ENCODE measurements at regions not wholly inside any gene's neighbourhood (a gene's known extent, or its start where the extent isn't known, plus 50 kb on each side); places are given as distances from the start of the nearest gene placed in this dataset.
"Not testable (repeated sequence)": the region's sequence is repeated elsewhere in the genome, so short reads cannot be mapped to it uniquely, and the experiment has no call there.

DNA sequence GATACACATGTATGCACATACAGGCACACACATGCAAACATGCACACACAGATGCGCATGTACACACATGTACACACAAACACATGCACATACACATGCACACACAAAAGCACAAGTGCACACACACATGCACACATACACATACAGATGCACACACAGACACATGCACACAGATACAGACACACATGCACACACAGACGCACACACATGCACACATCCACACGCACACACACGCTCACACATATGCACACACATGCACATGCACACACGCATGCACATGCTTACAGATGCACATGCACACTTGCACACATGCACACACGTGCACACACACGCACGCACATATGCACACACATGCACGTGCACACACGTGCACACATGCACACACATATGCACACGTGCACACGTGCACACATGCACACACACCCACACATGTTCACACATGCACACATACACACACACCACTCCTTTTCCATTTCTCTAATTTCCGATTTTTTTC, 283.8 kb upstream of the FRG2C start:
- DNase-seq (ENCODE audit: low read depth in 3 of 3, low spot score in 2 of 3) = no peak

DNA sequence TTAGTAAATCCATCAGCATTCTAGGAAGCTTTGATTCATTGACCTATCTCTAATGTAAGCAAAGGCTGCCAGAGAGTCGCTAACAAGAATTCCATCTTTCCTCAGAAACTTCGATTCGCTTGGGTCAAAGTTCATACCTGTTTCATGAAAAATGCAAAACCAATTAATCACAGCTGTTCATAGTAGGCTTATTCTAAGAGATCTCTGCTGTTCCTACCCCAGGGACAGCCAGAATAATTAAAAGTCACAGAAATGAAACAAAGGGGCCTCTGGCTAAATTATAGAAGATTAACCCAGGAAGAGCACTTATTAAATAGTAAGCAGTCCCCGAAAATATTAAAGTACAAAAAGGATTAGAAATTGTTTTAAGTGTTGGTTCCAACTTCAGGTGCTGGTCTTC, 280.1 kb upstream of the FRG2C start:
- DNase-seq (ENCODE audit: low read depth in 3 of 3, low spot score in 2 of 3) = not testable (repeated sequence)

DNA sequence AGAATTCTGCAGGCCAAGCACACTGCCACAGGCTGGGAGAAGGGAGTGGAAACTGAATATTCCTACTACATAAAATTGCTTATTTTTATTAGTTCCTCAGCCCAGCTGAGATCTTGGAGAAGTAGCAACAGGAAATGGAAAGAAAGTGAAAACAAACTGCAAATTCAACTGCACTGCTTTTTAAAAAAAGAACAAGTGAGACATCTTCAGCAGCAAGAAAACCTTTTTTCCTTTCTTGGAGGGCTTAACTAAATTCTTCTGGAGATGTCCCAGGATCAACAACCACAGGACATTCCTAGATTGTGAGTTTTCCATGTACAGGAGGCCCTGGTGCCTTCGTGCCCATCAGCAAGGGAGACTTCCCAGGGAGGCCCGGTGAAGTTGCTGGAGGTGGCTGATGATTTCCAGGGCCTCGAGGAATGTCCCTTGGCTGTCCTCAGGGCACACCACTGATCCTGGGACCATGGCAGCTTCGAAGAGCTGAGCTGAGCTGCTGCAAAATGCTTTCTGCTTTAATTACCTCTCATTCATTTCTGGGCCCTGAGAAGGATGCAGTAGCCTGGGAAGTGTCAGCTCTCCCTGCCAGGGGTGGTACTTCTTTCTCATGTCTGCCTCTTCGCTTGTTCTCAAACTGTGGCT, 275.5 kb upstream of the FRG2C start:
- DNase-seq (ENCODE audit: low read depth in 3 of 3, low spot score in 2 of 3) = not testable (repeated sequence)

DNA sequence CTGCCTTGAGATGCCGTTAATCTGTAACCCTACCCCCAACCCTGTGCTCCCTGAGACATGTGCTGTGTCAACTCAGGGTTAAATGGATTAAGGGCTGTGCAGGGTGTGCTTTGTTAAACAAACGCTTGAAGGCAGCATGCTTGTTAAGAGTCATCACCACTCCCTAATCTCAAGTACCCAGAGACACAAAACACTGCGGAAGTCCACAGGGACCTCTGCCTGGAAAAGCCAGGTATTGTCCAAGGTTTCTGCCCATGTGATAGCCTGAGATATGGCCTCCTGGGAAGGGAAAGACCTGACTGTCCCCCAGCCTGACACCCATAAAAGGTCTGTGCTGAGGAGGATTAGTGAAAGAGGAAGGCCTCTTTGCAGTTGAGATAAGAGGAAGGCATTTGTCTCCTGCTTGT, 270.8 kb upstream of the FRG2C start:
- not testable (repeated sequence) for DNase-seq (ENCODE audit: low read depth in 3 of 3, low spot score in 2 of 3)

DNA sequence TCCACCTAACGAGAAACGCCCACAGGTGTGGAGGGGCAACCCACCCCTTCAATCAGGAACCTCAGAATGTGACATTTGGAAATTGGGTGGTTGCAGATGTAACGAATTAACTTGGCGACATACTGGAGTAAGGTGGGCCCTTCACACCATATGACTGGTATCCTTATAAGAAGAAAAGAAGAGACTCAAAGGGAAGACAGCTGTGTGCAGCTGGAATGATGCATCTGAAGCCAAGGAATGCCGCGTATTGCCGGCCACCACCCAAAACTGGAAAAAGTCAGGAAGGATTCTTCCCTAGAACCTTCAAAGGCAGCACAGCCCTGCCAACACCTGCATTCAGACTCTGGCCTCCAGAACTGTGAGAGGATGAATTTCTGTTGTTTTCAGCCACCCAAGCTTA, 270.0 kb upstream of the FRG2C start:
- DNase-seq (ENCODE audit: low read depth in 3 of 3, low spot score in 2 of 3) = not testable (repeated sequence)

DNA sequence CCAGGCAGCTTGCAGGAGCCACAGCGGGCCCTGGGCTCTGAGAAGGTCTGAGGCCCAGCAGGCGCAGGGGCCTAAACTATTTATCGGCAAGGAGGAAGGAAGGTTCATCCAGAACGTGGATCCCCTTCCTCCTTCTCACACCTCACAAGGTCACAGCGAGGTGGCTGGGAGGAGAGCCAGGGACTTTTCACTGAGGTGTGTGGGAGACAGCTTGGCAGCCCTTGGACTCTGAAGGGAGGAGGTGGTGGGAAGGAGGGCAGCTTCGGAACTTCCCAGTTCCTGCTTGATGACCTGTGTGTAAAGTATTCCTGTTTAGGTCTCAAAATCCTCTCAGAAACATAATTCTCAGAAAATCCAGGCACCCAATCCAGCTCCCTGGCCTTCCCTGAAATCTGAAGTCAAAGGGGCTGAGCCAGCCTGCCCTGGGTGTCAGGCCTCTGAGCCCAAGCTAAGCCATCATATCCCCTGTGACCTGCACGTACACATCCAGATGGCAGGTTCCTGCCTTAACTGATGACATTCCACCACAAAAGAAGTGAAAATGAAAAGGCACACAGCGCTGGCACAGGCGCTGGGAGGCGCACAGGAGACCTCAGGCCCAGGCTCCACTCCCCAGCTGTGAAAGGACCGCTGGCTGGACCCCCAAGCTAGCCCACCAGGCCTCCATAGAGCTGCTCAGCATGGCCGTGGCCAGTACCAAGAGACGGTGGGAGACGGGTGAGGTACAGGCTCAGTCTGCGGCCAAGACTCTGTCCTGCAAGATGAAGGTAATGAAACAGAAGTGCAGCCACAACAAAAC, 269.4 kb upstream of the FRG2C start:
- DNase-seq (ENCODE audit: low read depth in 3 of 3, low spot score in 2 of 3) = not testable (repeated sequence)

DNA sequence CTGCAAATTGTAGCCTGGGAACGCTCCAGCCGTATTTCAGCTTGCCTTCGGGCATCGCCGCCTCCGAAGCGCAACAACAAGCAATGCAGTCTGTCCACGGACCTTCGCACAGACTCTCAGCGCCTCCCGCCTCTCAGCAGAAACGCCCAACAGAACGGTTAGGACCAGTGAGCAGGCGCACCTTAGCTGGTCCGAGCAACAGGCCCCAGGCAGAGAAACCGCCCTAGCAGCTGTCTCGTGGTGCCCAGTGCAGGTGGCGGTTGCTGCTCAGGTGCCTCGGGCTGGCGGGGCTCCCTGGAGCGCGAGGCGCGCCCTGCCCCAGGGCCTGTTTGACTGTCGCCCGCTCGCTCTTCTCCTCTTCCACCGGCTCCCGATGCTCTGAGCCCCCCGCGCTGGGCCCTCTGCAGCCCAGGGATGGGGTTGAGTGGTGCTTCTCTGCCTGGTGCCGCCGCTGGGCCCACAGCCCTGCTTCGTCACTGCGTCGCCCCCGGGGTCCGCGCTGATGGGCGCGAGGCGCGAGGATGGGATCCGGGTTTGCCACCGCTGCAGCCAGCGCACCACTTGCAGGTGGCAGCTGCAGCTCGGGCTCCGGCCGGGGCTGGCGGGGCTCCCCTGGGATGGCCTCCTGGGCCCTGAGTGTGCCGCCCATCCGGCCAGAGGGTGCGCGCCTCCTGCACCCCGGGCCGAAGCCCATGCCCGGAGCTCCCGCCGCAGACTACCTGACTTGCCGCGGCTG, 268.4 kb upstream of the FRG2C start:
- DNase-seq (ENCODE audit: low read depth in 3 of 3, low spot score in 2 of 3) = no peak

DNA sequence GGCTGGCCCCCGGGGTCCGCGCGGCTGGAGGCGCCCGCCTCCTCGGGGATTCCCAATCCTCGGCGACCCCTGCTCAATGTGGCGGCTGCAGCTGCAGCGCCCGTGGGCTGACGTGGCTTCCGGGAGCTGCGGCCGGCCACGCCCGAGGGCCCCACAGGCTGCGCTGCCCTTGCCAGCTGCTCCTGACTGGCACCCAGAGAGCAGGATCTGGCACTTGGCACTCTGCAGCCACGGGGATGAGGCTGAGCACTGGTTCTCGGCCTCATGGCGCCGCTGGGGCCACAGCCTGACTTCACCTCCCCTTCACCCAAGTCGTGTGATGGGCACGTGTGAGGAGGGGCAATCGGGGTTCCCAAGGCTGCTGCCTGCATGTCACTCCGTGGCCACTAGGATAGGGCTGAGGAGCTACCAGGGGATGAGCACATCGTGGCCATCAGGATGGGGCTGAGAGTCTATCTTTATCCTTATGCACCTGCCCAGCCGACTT, 267.8 kb upstream of the FRG2C start:
- DNase-seq (ENCODE audit: low read depth in 3 of 3, low spot score in 2 of 3) = no peak

DNA sequence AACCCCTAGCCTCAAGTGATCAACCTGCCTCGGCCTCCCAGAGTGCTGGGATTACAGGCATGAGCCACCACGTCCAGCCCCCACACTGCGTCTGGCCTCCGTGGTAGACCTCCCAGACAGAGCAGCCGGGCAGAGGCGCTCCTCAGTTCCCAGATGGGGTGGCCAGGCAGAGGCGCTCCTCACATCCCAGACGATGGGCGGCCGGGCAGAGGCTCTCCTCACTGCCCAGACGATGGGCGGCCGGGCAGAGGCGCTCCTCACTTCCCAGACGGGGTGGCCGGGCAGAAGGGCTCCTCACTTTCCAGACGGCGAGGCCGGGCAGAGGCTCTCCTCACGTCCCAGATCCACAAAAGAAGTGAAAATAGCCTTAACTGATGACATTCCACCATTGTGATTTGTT, 266.6 kb upstream of the FRG2C start:
- not testable (repeated sequence) for DNase-seq (ENCODE audit: low read depth in 3 of 3, low spot score in 2 of 3)

DNA sequence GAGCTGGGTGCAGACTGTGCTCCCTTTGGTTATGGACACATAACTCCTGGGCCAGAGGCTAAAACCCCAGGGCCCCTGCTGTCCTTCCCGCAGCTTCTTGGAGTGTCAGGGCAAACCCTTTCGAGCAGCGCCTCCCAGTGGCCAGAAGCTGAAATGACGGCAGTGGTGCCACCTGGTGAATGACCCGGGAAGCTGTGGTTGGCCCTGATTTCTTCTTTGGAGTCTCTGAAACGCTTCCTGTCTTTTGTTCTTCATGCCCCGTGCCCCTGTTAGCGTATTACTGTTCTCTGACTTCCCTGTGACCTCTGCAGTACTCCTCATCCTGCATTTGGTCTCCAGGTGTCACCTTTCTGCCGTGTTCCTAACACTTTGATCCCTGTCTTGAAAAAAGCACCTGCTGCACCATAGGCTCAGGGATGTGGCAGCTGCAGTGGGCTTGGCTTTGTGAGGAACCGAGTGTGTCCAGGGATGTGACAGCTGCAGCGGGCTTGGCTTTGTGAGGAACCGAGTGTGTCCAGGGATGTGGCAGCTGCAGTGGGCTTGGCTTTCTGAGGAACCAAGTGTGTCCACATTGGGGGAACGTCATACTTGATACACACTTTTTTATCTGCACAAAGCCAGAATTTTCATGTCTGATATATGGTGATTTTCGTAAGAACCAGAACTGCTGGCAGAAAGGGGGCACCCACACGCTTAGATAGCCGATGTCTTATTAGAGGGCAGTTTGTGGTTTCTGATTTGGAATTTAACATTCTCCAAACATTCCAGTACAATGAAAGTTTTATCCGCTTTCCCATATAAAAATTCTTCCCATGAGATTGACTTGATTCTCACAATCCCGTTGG, 241.8 kb upstream of the FRG2C start:
- not testable (repeated sequence) for DNase-seq (ENCODE audit: low read depth in 3 of 3, low spot score in 2 of 3)

DNA sequence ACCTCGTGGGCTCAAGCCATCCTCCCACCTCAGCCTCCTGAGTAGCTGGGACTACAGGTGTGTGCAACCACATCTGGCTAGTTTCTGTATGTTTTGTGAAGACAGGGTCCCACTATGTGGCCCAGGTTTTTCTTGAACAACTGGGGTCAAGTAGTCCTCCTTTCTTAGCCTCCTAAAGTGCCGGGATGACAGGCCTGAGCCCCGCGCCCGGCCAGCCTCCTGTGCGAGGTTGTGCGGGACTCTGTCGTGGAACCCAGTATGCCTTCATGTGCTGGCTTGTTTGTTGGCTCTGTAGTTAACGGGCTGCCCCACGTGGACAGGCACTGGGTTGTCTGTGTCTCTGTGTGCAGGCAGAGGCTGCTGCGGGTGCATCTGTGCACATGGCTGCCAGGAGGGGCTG, 238.7 kb upstream of the FRG2C start:
- not testable (repeated sequence) for DNase-seq (ENCODE audit: low read depth in 3 of 3, low spot score in 2 of 3)

DNA sequence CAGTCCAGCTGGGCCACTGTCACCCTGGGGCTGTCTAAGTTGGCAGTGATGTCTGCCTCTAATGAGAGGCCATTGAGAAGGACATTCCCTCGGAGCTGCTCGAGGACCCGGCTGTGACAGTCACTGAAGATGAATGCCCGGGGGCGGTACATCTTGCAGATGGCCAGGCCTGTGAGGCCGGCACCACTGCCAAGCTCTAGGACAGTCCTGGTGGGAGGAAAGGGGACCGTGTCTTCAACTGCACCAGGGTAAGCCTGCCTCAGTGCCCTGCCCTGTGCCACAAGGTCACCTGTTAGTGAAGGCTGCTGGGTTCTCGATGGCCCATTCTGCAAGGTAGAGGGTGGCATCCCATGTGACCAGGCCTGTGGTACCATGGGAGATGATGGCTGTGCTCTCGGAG, 236.6 kb upstream of the FRG2C start:
- not testable (repeated sequence) for DNase-seq (ENCODE audit: low read depth in 3 of 3, low spot score in 2 of 3)

DNA sequence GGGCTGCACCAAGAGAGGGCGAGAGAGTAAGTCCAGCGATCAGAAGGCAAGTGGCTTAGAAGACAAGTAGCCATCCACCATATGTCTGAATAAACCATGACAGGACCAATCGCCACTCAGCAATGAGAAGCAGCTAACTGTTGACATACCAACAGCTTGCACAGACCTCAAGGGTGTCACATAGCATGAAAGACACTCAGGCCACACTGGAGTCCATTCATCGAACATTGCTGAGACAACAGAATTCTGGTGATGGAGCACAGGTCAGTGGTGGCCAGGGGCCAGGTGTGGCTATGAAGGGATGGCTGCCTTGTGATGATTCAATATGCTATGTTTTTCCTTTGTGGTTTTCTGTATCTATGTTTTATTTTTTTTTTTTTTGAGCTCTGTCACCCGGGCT, 236.2 kb upstream of the FRG2C start:
- not testable (repeated sequence) for DNase-seq (ENCODE audit: low read depth in 3 of 3, low spot score in 2 of 3)

DNA sequence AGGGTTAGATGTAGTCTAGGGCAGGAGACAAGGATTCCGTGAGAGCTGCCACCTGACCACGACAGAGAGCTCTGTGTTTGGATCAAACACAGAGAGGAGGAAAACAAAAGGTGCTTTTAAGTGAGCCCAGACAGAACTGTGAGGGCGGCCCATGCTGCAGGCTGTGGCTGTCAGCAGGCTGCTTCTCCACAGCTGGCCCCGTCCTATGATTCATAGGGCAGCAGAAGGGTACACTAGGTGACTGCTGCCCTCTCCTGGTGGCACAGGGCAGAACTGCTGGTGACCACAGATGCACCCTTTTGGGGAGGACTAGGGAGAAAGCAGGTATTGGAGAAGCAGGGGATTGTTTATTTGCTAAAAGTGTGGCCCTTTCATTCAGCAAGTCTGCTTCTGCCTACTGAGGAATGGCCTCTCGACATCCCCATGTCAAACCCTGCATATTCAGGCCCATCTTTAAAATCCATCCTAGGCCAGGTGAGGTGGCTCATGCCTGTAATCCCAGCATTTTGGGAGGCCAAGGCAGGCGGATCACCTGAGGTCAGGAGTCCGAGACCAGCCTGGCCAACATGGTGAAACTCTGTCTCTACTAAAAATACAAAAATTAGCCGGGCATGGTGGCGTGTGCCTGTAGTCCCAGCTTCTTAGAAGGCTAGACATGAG, 234.4 kb upstream of the FRG2C start:
- DNase-seq (ENCODE audit: low read depth in 3 of 3, low spot score in 2 of 3) = not testable (repeated sequence)

DNA sequence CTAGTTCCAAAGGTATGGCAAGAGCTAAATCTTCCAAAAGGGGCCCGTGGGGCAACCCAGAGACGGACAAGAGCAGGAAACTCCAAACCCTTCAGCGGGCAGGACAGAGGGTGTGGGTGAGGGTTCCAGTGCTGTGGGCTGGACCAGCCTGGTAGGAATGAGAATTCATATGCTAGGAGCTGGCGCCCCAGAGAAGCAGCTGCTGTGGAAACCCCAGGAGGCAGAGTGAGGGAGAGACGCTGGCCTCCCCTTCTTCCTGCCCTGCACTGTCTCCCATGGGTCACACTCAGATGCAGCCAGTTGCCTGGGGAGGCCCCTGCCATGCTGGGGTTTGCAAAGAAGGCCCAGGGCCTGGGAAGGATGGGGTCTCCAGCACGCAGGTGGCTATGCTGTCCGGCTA, 233.7 kb upstream of the FRG2C start:
- not testable (repeated sequence) for DNase-seq (ENCODE audit: low read depth in 3 of 3, low spot score in 2 of 3)

DNA sequence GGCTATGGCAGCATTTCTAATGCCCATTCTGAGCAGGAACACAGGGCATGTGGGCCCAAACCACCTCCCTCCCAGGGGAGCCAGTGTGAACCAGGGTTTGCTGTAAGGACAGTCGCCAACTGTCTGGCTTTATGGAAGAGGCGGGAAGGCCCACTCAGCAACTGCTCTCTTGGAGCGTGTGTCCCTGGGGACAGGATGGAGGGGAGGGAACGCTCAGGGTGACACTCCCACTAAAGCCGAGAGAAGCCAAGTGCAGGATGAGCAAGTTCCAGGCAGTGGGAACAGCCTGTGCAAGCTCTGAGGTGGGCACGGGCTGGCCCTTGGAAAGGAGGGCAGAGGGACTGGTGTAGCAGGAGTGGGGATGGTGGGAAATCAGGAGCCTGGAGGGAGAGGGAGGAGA, 233.0 kb upstream of the FRG2C start:
- not testable (repeated sequence) for DNase-seq (ENCODE audit: low read depth in 3 of 3, low spot score in 2 of 3)

DNA sequence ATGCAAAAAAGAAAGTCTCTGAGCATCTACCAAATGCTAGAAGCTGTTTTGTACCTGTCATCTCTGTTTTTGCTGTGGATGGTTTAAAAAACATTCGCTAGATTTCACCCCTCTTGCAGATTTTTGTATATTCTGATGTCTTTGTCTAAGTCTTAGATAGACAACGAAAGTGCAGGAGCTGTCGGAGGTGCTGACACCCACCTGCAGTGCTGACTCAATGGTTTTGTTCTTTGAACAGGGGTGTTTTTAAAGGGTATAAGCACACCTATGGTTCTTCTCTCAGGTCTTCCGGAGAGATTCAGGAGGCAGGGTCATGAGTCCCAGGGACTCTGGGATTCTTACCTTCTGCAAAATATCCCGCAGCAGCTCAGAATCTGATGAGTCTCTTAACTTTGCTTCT, 231.7 kb upstream of the FRG2C start:
- not testable (repeated sequence) for DNase-seq (ENCODE audit: low read depth in 3 of 3, low spot score in 2 of 3)

DNA sequence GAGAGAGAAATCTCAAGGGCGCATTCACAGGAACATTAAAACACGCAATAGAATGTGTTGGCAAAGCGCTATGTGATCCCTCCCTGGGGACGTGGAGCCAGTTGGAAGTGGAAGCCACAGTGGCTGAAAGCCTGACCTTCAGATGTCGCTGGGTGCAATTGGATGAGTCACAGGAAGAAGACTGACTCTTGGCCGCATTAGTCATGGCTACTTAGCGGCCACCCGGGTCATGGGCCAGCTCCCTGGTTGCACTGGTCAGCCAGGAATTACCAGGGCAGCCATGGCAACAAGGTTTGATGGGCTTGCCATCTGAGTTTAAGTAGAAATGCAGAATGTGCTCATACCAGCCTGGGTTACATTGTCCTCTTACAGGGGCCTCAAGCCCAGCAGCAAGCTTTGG, 231.2 kb upstream of the FRG2C start:
- not testable (repeated sequence) for DNase-seq (ENCODE audit: low read depth in 3 of 3, low spot score in 2 of 3)

DNA sequence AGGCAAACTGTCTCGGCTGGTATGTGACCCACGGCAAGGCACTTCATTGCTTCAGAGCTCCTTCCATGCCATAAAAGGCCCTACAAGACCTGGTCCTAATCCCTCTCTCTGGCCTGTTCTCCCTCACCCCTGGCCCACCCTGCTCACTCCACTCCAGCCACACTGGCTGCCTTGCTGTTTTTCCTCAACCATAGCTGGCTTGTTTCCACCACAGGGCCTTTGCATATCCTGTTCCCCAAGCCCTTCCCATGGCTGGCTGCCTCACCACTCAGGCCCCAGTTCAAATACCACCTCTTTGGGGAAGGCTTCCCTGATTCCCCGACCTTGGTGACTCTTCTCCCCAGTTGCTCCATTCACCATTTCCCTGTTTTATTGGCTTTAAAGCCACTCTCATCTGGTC, 230.8 kb upstream of the FRG2C start:
- not testable (repeated sequence) for DNase-seq (ENCODE audit: low read depth in 3 of 3, low spot score in 2 of 3)
